Neural cell (in vitro differentiated cells): ENCODE measurements at regions not wholly inside any gene's neighbourhood (a gene's known extent, or its start where the extent isn't known, plus 50 kb on each side); places are given as distances from the start of the nearest gene placed in this dataset.
"Not testable (repeated sequence)": the region's sequence is repeated elsewhere in the genome, so short reads cannot be mapped to it uniquely, and the experiment has no call there.

Experiments
- H2AFZ ChIP-seq: fragments of 200-600, 300-800 bp; sonication (generic), shearing (Covaris generic); 2 replicates; pipeline ENCODE4 v1.6.0; 2014; ENCODE audit warnings: low read depth, mild to moderate bottlenecking, antibody characterized with exemption, low read length, moderate library complexity
- H3F3A ChIP-seq: fragments of 200-600 bp; shearing (Covaris generic); 2 replicates; pipeline ENCODE4 v1.6.1; 2016; ENCODE audit warnings: mild to moderate bottlenecking, moderate library complexity, mixed read lengths, antibody characterized with exemption, low read length; ENCODE audit not compliant: insufficient read depth, poor library complexity, severe bottlenecking
- H3K27ac ChIP-seq: fragments of 200-600, 300-800 bp; sonication (generic), shearing (Covaris generic); 2 replicates; pipeline ENCODE4 v1.5.1; 2014; ENCODE audit warnings: mild to moderate bottlenecking, low read length, moderate library complexity
- H3K27me3 ChIP-seq: fragments of 300-800, 200-600 bp; sonication (generic), shearing (Covaris generic); 2 replicates; pipeline ENCODE4 v1.6.0; 2014; ENCODE audit warnings: mild to moderate bottlenecking, low read depth, low read length, moderate library complexity; ENCODE audit not compliant: insufficient read depth
- H3K36me3 ChIP-seq: fragments of 300-800, 200-600 bp; sonication (generic), shearing (Covaris generic); 2 replicates; pipeline ENCODE4 v1.5.1; 2014; ENCODE audit warnings: mild to moderate bottlenecking, antibody characterized with exemption, low read length, moderate library complexity; ENCODE audit not compliant: insufficient read depth
- H3K4me2 ChIP-seq: fragments of 300-800, 200-600 bp; sonication (generic), shearing (Covaris generic); 2 replicates; pipeline ENCODE4 v1.6.0; 2014; ENCODE audit warnings: mild to moderate bottlenecking, low read length
- H3K4me3 ChIP-seq: fragments of 300-800, 200-600 bp; sonication (generic), shearing (Covaris generic); 2 replicates; pipeline ENCODE4 v1.5.1; 2014; ENCODE audit warnings: mild to moderate bottlenecking, low read length, moderate library complexity
- H3K79me2 ChIP-seq: fragments of 200-600 bp; shearing (Covaris generic); replicated peaks from 2 replicates; pipeline ENCODE4 v1.6.0; 2014; ENCODE audit warnings: mild to moderate bottlenecking, low read length, moderate library complexity; ENCODE audit not compliant: insufficient read depth
- H3K9ac ChIP-seq: fragments of 300-800, 200-600 bp; sonication (generic), shearing (Covaris generic); 2 replicates; pipeline ENCODE4 v1.6.1; 2016; ENCODE audit warnings: mild to moderate bottlenecking, low read length, mixed read lengths
- H3K9me2 ChIP-seq: fragments of 200-600 bp; shearing (Covaris generic); 2 replicates; pipeline ENCODE4 v1.6.1; 2016; ENCODE audit warnings: mild to moderate bottlenecking, low read length, mixed read lengths; ENCODE audit not compliant: insufficient read depth
- H3K9me3 ChIP-seq: fragments of 200-600, 300-800 bp; sonication (generic), shearing (Covaris generic); 2 replicates; pipeline ENCODE4 v1.6.1; 2016; ENCODE audit warnings: mild to moderate bottlenecking, mixed run types, low read length, moderate library complexity, mixed read lengths
- H4K20me1 ChIP-seq: fragments of 200-600 bp; shearing (Covaris generic); 2 replicates; pipeline ENCODE4 v1.6.1; 2016; ENCODE audit warnings: mild to moderate bottlenecking, mixed run types; ENCODE audit not compliant: insufficient read depth
- CTCF ChIP-seq: fragments of 450-650 bp; IDR thresholded peaks from 2 replicates; pipeline ENCODE4 v1.5.1; 2014; ENCODE audit warnings: antibody characterized with exemption, mild to moderate bottlenecking, moderate library complexity; ENCODE audit not compliant: poor library complexity, severe bottlenecking
- EP300 ChIP-seq: fragments of 450-650 bp; conservative IDR thresholded peaks from 2 replicates; pipeline ENCODE4 v1.6.1; 2014; ENCODE audit warnings: antibody characterized with exemption, mild to moderate bottlenecking, moderate library complexity; ENCODE audit not compliant: poor library complexity, severe bottlenecking
- EZH2 ChIP-seq: fragments of 200-600, 300-800 bp; shearing (Covaris generic), sonication (generic); IDR thresholded peaks from 2 replicates; pipeline ENCODE4 v1.6.1; 2014; ENCODE audit warnings: antibody characterized with exemption, low read length, borderline replicate concordance, mild to moderate bottlenecking; ENCODE audit not compliant: insufficient read depth, poor library complexity, severe bottlenecking
- MXI1 ChIP-seq: fragments of 450-650 bp; conservative IDR thresholded peaks from 2 replicates; pipeline ENCODE4 v1.6.1; 2014; ENCODE audit warnings: antibody characterized with exemption, mild to moderate bottlenecking; ENCODE audit not compliant: poor library complexity, severe bottlenecking
- POLR2AphosphoS5 ChIP-seq: IDR thresholded peaks from 2 replicates; pipeline ENCODE4 v1.6.1; 2012
- RAD21 ChIP-seq: fragments of 450-650 bp; conservative IDR thresholded peaks from 2 replicates; pipeline ENCODE4 v1.6.1; 2014; ENCODE audit warnings: antibody characterized with exemption, mild to moderate bottlenecking, moderate library complexity
- REST ChIP-seq: IDR thresholded peaks from 2 replicates; pipeline ENCODE4 v1.6.1; 2012; ENCODE audit warnings: borderline replicate concordance
- SMC3 ChIP-seq: fragments of 450-650 bp; conservative IDR thresholded peaks from 2 replicates; pipeline ENCODE4 v1.6.1; 2014; ENCODE audit warnings: antibody characterized with exemption, mild to moderate bottlenecking, moderate library complexity; ENCODE audit not compliant: poor library complexity
- TAF1 ChIP-seq: IDR thresholded peaks from 2 replicates; pipeline ENCODE4 v1.6.1; 2012; ENCODE audit warnings: low read depth

DNA sequence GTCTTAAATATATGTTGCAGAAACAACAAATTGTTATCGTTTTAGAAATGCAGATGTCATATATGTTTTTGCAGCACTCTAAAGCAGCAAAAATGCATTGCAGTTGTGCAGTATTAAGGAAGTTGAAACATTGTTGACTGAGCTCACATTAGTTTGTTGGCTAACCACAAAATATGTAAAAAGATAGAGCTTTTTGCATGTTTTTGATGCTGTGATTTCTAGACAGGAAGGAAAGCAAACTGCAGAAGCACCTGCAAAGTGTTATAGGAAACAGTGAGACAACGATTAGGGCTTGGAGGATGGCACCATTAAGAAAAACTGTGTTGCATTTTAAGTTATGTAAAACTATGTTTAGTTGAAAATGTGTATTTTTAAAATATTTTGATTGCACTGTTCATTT, 366.7 kb downstream of the SRGAP2C start:
- not testable (repeated sequence) for H3K27me3 ChIP-seq, H3K79me2 ChIP-seq, H3K9ac ChIP-seq, H3K9me3 ChIP-seq, H2AFZ ChIP-seq, H3K36me3 ChIP-seq, H3K4me3 ChIP-seq, H4K20me1 ChIP-seq, H3K9me2 ChIP-seq, H3K27ac ChIP-seq, H3F3A ChIP-seq, H3K4me2 ChIP-seq

DNA sequence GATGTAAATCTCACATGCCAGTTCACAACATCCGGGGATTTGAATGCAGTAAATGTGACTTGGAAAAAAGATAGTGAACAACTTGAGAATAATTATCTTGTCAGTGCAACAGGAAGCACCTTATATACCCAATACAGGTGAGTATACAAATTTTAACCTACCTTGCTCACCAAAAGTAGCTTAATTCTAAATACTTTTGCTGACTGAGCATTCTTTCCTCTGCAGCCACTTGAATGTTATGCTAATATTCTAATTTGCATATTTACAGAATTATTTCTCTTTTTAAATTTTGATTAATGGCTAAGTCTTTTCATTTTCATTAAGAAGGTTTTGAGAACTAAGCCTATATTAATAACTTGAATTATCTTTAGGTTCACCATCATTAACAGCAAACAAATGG, 371.8 kb downstream of the SRGAP2C start:
- not testable (repeated sequence) for H3K9ac ChIP-seq, H3K27ac ChIP-seq, H3K4me3 ChIP-seq, H2AFZ ChIP-seq, H3K27me3 ChIP-seq, H3K9me3 ChIP-seq, H3F3A ChIP-seq, H3K4me2 ChIP-seq, H4K20me1 ChIP-seq, H3K79me2 ChIP-seq, H3K36me3 ChIP-seq, H3K9me2 ChIP-seq

GRCh38 chr1:121558034-121558433, 373.3 kb downstream of the SRGAP2C start:
- not testable (repeated sequence) for H3K27ac ChIP-seq, H3K9me2 ChIP-seq, H2AFZ ChIP-seq, H3K79me2 ChIP-seq, H3K36me3 ChIP-seq, H3F3A ChIP-seq, H3K4me3 ChIP-seq, H3K27me3 ChIP-seq, H3K9me3 ChIP-seq, H3K9ac ChIP-seq, H3K4me2 ChIP-seq, H4K20me1 ChIP-seq

GRCh38 chr1:121558514-121558913, 373.7 kb downstream of the SRGAP2C start:
- no peak overlapping the region for H3K4me3 ChIP-seq
- H3K9me3 ChIP-seq: no peaks in the 10 kb centered on the region
- H3K36me3 ChIP-seq: no peaks in the 10 kb centered on the region
- H3K9ac ChIP-seq: no peak overlapping the region
- TF ChIP-seq MXI1: no peak
- no peak for TF ChIP-seq CTCF
- no peak for TF ChIP-seq REST
- TF ChIP-seq TAF1: no peak
- no peak for TF ChIP-seq EZH2
- no peak for TF ChIP-seq POLR2AphosphoS5
- TF ChIP-seq RAD21: no peak
- TF ChIP-seq EP300: no peak
- no peak for TF ChIP-seq SMC3
- H2AFZ ChIP-seq: no peak overlapping the region
- no peak overlapping the region for H3K27ac ChIP-seq
- no peak overlapping the region for H3K4me2 ChIP-seq
- no peaks in the 10 kb centered on the region for H3F3A ChIP-seq
- H4K20me1 ChIP-seq: no peaks in the 10 kb centered on the region
- H3K9me2 ChIP-seq: no peaks in the 10 kb centered on the region
- H3K79me2 ChIP-seq: no peaks in the 10 kb centered on the region
- no peaks in the 10 kb centered on the region for H3K27me3 ChIP-seq
